SK-N-DZ (cell line): ENCODE measurements at regions not wholly inside any gene's neighbourhood (a gene's known extent, or its start where the extent isn't known, plus 50 kb on each side); places are given as distances from the start of the nearest gene placed in this dataset.
"Not testable (repeated sequence)": the region's sequence is repeated elsewhere in the genome, so short reads cannot be mapped to it uniquely, and the experiment has no call there.

ENCODE experiments used
- DNase-seq: peaks from one replicate; pipeline ENCODE4 v3.0.0-alpha.2; 2015; ENCODE audit warnings: low spot score
- small RNA-seq, 2 experiments: library from RNA; depleted of rRNA; stranded (forward); fragments of <200 nt; gene quantifications; one replicate each; pipeline ENCODE3, GENCODE V24; 2014

GRCh38 chr9:40906879-40907278 is 221.6 kb downstream of the FOXD4L6 start:
- DNase-seq: not testable (repeated sequence)

GRCh38 chr9:40892315-40892714 is 236.2 kb downstream of the FOXD4L6 start:
- DNase-seq: not testable (repeated sequence)

DNA sequence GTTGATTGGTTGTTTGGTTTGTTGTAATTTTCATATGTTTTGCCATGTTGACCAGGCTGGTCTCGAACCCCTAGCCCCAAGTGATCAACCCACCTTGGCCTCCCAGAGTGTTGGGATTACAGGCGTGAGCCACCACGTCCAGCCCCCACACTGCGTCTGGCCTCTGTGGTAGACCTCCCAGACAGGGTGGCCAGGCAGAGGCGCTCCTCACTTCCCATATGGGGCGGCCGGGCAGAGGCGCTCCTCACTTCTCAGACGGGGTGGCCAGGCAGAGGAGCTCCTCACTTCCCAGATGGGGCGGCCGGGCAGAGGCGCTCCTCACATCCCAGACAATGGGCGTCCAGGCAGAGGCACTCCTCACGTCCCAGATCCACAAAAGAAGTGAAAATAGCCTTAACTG is 242.6 kb downstream of the FOXD4L6 start:
- not testable (repeated sequence) for DNase-seq

DNA sequence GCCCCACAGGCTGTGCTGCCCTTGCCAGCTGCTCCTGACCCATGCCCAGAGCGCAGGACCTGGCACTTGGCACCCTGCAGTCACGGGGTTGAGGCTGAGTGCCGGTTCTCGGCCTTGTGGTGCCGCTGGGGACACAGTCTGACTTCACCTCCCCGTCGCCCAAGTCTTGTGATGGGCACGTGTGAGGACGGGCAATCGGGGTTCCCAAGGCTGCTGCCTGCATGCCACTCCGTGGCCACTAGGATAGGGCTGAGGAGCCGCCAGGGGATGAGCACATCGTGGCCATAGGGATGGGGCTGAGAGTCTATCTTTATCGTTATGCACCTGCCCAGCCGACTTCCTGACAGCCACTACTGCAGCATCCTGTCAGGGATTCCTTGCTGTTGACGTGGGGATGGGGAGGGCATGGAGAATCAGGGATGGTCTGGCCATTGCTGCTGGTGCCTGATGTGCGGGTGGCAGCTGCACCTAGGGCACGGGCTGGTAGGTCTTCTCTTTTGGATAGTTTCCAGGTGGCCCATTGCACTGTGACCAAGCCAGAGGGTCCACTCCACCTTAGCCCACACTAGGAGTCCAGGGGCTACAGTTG is 243.5 kb downstream of the FOXD4L6 start:
- not testable (repeated sequence) for DNase-seq

- no peak for DNase-seq
These were observed 244.2 kb downstream of the FOXD4L6 start for GRCh38 chr9:40884072-40884901.

GRCh38 chr9:40883423-40884071 is 244.9 kb downstream of the FOXD4L6 start:
- not testable (repeated sequence) for DNase-seq

- DNase-seq: not testable (repeated sequence)
These were observed 254.7 kb downstream of the FOXD4L6 start for GRCh38 chr9:40873753-40874295.

DNA sequence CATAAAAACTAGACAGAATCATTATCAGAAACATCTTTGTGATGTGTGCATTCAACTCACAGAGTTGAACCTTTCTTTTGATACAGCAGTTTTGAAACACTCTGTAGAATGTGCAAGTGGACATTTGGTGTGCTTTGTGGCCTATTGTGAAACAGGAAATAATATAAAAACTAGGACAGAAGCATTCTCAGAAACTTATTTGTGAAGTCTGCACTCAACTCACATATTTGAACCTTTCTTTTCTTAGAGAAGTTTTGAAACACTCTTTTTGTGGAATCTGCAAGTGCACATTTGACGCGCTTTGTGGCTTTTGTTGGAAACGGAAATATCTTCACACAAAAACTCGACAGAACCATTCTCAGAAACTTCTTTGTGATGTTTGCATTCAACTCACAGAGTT is 260.0 kb downstream of the FOXD4L6 start:
- not testable (repeated sequence) for DNase-seq

Small RNA genes in the stretch of these regions (small RNA-seq; reads per million reads assigned to genes)
- gene AL353626.2: 0 reads per million in 2 experiments
- gene MIR1299: 0 reads per million in 2 experiments
